ENCODE measurements at regions not wholly inside any gene's neighbourhood (a gene's known extent, or its start where the extent isn't known, plus 50 kb on each side); places are given as distances from the start of the nearest gene placed in this dataset.
"Not testable (repeated sequence)": the region's sequence is repeated elsewhere in the genome, so short reads cannot be mapped to it uniquely, and the experiment has no call there.

DNA sequence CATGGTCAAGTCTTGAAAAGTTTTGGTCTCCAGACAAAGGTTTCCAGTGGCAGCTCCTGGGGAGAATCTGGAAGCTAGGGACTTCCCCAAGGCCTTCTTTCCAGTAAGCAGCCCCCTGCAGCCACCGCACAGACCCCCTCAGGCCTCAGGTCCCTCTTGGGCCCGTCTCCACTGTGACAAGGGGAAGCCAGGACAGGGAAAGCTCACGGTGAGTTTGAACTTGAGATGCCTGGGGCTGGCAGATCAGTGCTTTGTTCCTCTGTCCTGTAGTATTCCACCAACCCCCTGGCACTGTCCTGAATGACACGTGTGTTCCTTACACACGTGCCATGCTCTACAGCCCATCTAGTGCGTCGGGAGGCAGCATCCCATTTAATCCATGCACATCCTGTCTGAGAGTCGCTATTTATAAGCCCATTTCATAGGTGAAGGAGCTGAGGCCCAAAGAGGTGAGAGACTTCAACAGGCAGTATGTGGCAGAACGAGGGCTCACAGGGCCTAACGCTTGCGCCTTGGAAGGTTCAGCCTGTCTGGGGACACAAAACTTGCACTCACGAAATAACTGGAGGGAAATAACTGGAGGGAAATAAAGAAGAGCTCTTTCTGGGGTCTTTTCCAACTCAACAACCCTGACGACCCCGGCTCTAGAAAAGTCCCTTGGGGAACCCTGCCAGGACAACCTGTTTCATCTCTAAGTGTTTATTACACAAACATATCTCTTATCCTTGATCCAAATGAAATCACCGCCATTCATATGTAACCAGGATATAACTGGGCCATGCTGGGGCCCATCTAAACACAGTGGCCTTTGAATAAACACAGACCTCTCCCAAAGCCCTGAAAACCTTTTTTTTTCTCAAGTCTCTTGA, 123.0 kb downstream of the BANF2 start:
- no peak for DNase-seq (ENCODE audit: low read depth, low spot score)
- no peaks in the 10 kb centered on the region for H3K9me3 ChIP-seq (ENCODE audit: low read depth, low read length)
- no peaks in the 10 kb centered on the region for H3K36me3 ChIP-seq (ENCODE audit: insufficient read depth, low read length)
- TF ChIP-seq EZH2 (IDR thresholded peaks at IDR 0.05) (no peak), POLR2AphosphoS5 (IDR thresholded peaks at IDR 0.05; ENCODE audit: borderline replicate concordance, low read depth, low read length) (no peak), FOXP2 (optimal IDR thresholded peaks at IDR 0.05; ENCODE audit: control extremely low read depth, extremely low read length, insufficient read depth) (no peak)
- H3K27ac ChIP-seq = no peak overlapping the region
- H3K9ac ChIP-seq (ENCODE audit: insufficient read length) = no peak overlapping the region
- no peak overlapping the region for H3K4me3 ChIP-seq

DNA sequence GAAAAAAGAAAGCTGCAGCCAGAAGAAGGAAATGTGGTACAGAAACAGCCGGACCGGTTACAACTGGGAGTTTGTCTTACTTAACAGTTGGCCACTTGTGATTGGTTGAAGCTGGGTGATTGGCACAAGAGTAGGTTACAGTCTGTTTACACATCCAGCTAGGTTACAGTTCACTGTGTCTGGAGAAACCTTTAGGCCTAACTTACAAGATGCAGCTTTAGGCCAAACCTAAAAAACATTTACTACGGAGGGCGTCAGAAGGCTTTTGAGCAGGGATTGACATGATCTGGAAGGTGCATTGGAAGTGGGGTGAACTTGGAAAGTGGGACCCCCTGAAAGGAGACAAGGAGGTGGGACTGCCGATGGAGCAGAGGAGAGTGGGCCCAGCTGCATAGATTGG, 122.3 kb downstream of the BANF2 start:
- DNase-seq (ENCODE audit: low read depth, low spot score) = no peak
- TF ChIP-seq FOXP2 (optimal IDR thresholded peaks at IDR 0.05; ENCODE audit: control extremely low read depth, extremely low read length, insufficient read depth) = no peak
- TF ChIP-seq POLR2AphosphoS5 (IDR thresholded peaks at IDR 0.05; ENCODE audit: borderline replicate concordance, low read depth, low read length) = no peak
- no peak for TF ChIP-seq EZH2 (IDR thresholded peaks at IDR 0.05)
- Histone ChIP-seq H3K9ac (ENCODE audit: insufficient read length) (no peak overlapping the region), H3K4me3 (no peak overlapping the region), H3K36me3 (ENCODE audit: insufficient read depth, low read length) (no peaks in the 10 kb centered on the region), H3K9me3 (ENCODE audit: low read depth, low read length) (no peaks in the 10 kb centered on the region), H3K27ac (no peak overlapping the region)

DNA sequence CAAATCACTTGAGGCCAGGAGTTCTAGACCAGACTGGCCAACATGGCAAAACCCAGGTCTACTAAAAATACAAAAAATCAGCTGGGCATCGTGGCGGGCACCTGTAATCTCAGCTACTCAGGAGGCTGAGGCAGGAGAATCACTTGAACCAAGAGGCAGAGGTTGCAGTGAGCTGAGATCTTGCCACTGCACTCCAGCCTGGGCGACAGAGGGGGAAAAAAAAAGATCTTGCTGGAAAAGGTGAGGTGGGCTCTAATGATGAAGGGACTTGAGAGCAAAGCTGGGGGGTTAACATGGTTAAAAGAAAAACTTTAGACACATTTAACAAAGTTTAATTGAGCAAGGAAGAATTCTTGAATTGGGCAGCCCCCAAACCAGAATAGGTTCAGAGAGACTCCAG, 121.8 kb downstream of the BANF2 start:
- H3K9me3 ChIP-seq (ENCODE audit: low read depth, low read length); H3K27ac ChIP-seq; H3K9ac ChIP-seq (ENCODE audit: insufficient read length); H3K36me3 ChIP-seq (ENCODE audit: insufficient read depth, low read length); H3K4me3 ChIP-seq; DNase-seq (ENCODE audit: low read depth, low spot score): not testable (repeated sequence)

DNA sequence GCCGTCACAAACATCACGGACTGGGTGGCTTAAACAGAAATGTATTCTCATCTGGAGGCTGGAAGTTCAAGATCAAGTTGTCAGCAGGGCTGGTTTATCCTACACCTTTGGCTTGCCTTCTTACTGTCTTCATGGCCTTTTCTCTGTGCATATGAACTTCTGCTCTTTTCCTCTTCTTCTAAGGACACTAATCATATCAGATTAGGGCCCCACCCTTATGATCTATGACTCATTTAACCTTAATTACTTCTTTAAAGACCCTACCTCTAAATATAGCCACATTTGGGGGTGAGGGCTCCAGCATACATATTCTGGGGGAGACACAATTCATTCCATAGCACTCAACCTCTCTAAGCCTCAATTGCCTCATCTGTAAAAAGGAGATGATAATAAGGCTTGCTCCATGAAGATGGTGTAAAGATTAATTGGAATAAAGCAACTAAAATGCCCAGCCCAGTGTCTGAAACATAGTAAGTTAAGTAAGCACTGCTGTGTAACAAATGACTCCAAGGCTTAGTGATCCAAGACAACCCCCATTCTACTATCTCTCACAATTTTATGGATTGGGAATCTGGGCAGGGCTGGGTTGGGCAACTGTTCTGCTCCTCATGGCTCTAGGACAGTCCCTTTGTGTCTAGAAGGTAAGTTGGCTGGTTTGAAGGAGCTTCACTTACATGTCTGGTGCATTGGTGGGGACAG, 119.8 kb downstream of the BANF2 start:
- H3K36me3 ChIP-seq (ENCODE audit: insufficient read depth, low read length) = no peaks in the 10 kb centered on the region
- DNase-seq (ENCODE audit: low read depth, low spot score) = no peak
- no peak overlapping the region for H3K9ac ChIP-seq (ENCODE audit: insufficient read length)
- no peaks in the 10 kb centered on the region for H3K9me3 ChIP-seq (ENCODE audit: low read depth, low read length)
- TF ChIP-seq FOXP2 (optimal IDR thresholded peaks at IDR 0.05; ENCODE audit: control extremely low read depth, extremely low read length, insufficient read depth) (no peak), POLR2AphosphoS5 (IDR thresholded peaks at IDR 0.05; ENCODE audit: borderline replicate concordance, low read depth, low read length) (no peak), EZH2 (IDR thresholded peaks at IDR 0.05) (no peak)
- no peak overlapping the region for H3K4me3 ChIP-seq
- H3K27ac ChIP-seq = no peak overlapping the region

DNA sequence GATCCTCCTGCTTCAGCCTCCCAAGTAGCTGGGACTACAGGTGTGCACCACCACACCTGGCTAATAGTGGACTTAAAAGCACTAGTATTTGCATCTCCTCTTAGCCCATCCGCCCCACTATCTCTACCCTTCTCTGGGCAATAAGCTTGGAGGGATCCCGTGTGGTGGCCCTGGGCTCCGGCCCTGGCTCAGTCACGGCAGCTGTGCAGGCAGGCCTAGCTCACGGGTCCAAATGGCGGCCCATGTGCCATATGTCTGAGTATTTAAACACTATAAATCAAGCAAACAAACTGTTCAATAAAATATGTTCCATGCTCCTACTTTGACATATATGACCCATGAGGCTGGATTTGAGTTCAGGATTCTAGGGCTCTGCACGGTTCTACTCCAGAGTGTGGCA, 118.4 kb downstream of the BANF2 start:
- H3K9me3 ChIP-seq (ENCODE audit: low read depth, low read length) = no peaks in the 10 kb centered on the region
- DNase-seq (ENCODE audit: low read depth, low spot score) = no peak
- H3K9ac ChIP-seq (ENCODE audit: insufficient read length) = no peak overlapping the region
- H3K27ac ChIP-seq = no peak overlapping the region
- TF ChIP-seq FOXP2 (optimal IDR thresholded peaks at IDR 0.05; ENCODE audit: control extremely low read depth, extremely low read length, insufficient read depth) (no peak), EZH2 (IDR thresholded peaks at IDR 0.05) (no peak), POLR2AphosphoS5 (IDR thresholded peaks at IDR 0.05; ENCODE audit: borderline replicate concordance, low read depth, low read length) (no peak)
- no peaks in the 10 kb centered on the region for H3K36me3 ChIP-seq (ENCODE audit: insufficient read depth, low read length)
- H3K4me3 ChIP-seq = no peak overlapping the region

DNA sequence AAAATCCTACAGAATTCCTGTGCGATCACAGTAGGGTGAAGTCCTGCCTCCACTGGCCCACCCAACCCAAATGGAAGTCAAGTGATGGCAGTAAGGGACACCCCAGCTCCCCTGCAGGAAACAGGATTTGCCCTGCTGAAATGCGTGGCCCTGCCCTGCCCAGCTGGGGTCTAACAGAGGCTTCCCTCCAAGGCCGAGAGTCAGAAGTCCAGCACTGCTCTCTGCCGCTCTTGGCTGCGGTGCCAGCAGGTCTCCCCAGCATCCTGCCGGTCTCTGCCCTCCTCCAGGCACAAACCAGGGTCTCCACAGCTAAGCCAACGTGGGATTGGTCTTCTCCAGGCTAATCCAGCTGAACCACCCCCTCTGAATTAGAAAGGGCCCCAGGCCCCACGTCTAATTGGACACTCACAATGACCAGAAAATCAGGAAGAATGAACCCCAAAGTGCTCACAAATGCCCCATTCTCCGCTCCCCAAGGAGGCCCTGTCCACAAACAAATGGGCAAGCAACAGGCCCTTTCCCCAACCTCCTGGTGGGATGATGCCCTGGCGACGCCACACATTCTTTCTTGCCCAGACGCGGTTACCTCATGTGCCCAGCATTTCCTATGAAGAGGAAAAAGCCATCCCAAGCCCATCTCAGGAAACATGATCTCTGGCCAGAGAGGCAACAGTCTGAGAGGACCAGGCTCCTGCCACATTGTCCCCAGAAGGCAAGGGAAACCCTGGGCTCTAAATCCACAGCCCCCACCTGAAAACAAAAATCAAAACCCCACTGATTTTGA, 117.2 kb downstream of the BANF2 start:
- Histone ChIP-seq H3K4me3 (no peak overlapping the region), H3K27ac (no peak overlapping the region), H3K36me3 (ENCODE audit: insufficient read depth, low read length) (no peaks in the 10 kb centered on the region), H3K9ac (ENCODE audit: insufficient read length) (no peak overlapping the region), H3K9me3 (ENCODE audit: low read depth, low read length) (no peaks in the 10 kb centered on the region)
- no peak for DNase-seq (ENCODE audit: low read depth, low spot score)
- TF ChIP-seq EZH2 (IDR thresholded peaks at IDR 0.05) (no peak), POLR2AphosphoS5 (IDR thresholded peaks at IDR 0.05; ENCODE audit: borderline replicate concordance, low read depth, low read length) (no peak), FOXP2 (optimal IDR thresholded peaks at IDR 0.05; ENCODE audit: control extremely low read depth, extremely low read length, insufficient read depth) (no peak)

DNA sequence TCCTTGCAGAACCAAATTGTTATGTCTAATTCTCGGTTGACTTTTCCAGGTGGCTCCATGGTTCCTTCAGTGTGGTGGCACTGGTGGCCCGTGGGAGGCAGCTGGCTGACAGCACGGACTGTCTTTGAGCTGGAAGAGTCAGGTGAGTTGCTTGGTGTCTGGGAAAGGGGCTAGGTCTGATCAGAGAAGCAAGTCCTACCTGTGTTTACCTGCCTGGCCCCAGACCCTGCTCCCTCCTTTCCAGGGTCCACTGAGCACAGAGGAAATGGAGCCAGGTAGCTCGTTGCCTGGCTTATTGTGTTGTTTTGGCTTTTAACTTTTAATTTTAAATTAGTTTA, 111.8 kb downstream of the BANF2 start:
- Histone ChIP-seq H3K27ac (no peak overlapping the region), H3K4me3 (no peak overlapping the region), H3K36me3 (ENCODE audit: insufficient read depth, low read length) (no peaks in the 10 kb centered on the region), H3K9me3 (ENCODE audit: low read depth, low read length) (no peaks in the 10 kb centered on the region), H3K9ac (ENCODE audit: insufficient read length) (no peak overlapping the region)
- TF ChIP-seq POLR2AphosphoS5 (IDR thresholded peaks at IDR 0.05; ENCODE audit: borderline replicate concordance, low read depth, low read length) (no peak), EZH2 (IDR thresholded peaks at IDR 0.05) (no peak), FOXP2 (optimal IDR thresholded peaks at IDR 0.05; ENCODE audit: control extremely low read depth, extremely low read length, insufficient read depth) (no peak)
- DNase-seq (ENCODE audit: low read depth, low spot score) = no peak

DNA sequence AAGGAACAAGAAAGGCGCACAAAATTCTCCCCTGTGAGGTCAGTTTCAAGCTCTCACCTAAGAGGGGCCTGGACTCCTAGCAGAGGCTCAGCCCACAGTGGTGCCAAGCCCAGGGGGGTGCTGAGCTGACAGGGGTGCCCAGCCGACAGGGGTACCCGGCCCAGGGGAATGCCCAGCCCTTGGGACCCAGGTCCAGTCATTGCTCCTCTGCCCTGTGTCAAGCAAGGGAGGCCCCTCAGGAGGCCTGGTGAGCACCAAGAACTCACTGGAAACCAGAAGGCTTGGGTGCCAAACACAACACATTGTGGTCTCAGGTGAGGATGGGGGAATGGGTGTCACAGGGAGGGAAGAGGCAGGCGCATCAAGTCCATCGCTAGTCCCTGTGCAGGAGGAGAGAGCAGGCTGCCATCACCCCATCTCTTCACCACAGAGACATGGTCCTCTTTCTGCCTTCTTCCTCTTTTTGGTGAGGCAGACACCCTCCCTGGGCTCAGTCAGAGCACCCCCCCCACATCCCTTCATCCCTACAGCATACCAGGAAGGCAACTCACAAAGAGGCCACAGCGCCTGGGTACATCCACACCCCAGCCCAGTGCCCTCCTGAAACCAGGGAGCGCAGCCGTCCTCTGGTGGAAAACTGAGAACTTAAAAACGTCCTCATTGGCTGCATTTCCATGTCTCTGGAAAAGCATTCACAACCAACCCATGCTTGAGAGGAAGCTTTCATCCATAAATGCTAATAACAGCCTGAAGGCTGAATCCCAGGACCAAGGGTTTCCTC, 111.3 kb downstream of the BANF2 start:
- no peaks in the 10 kb centered on the region for H3K9me3 ChIP-seq (ENCODE audit: low read depth, low read length)
- no peak overlapping the region for H3K27ac ChIP-seq
- TF ChIP-seq FOXP2 (optimal IDR thresholded peaks at IDR 0.05; ENCODE audit: control extremely low read depth, extremely low read length, insufficient read depth) = no peak
- no peak for TF ChIP-seq EZH2 (IDR thresholded peaks at IDR 0.05)
- TF ChIP-seq POLR2AphosphoS5 (IDR thresholded peaks at IDR 0.05; ENCODE audit: borderline replicate concordance, low read depth, low read length) = no peak
- no peak overlapping the region for H3K4me3 ChIP-seq
- H3K36me3 ChIP-seq (ENCODE audit: insufficient read depth, low read length) = no peaks in the 10 kb centered on the region
- no peak for DNase-seq (ENCODE audit: low read depth, low spot score)
- H3K9ac ChIP-seq (ENCODE audit: insufficient read length) = no peak overlapping the region

Data from SK-N-MC (cell line).